Activated CD4-positive, alpha-beta T cell treated with anti-CD3 and anti-CD28 coated beads for 48 hours (primary cell): ENCODE measurements at regions not wholly inside any gene's neighbourhood (a gene's known extent, or its start where the extent isn't known, plus 50 kb on each side); places are given as distances from the start of the nearest gene placed in this dataset.

ENCODE experiments used
- DNase-seq: peaks from one replicate; pipeline ENCODE4 v3.0.0-alpha.2; 2020

DNA sequence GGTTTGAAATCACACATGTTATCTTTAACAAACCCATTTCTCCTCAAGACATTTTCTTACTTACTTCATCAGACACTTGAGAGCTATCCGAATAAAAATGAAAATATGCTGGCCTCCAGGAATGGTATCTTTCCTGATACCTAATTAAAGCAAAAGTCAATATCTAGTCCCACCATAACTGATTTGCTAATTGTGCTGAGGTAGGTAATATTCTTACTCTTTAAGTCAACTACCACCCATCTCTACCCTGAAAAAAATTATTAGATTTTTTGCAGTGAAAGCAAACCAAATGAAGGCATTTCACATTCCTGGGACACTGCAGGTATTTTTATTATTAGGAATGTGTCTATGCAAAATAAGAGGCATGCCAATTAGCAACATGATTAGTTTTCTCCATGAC is 175.8 kb downstream of the QDPR start:
- no peak for DNase-seq

DNA sequence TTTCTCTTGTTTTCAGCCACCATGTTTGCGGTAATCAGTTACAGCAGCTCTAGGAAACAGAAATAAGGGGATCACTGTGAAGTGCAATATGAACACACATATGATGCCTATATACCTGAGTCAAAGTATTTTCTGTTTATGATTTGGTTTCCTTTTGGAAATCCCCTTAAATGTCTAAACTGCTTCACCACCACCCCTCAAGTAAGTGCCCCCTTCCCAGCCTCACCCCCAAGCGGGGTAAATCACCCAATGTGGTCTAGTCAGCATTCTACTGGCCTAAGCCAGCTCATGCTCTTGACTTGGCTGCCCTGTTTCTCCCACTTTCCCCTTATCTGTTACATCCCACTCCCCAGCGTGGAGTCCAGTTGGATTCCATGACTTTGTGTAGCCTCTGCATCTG is 176.5 kb downstream of the QDPR start:
- DNase-seq = peak; percentile 21

DNA sequence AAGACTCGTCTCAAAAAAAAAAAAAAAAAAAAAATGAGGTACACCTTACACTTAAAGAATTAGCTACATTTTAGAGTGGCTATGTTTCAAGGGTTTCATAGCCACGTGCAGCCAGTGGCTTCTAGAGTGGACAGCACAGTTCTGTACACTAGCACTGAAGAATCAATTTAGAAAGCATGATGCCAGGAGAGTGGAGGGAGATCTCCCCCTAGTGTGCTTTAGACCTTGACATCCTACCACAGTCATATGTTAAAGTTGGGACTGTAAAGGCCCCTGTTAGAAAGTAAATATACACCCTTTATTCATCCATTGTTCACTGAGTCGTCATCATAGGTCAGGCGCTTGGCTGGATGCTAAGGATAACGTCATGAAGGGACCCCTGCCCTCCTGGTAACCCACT is 179.4 kb downstream of the QDPR start:
- no peak for DNase-seq

DNA sequence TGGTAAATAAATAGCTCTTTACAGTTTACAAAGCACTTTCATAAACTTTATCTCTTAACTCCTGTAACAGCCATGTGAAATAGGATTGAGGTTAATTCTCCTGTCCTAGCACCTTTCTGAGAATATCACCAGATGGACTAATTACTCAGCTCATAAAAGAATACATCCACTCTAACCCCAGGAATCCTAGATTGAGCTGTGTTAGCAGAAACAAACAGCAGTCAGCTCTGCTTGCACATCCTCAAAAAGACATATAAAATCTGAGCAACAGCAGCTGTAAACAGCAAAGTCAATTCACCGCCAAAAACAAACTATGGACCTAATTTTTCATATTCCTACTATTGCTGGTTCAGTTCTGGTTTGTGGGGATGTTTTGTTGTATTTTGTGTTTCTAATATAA is 182.8 kb downstream of the QDPR start:
- no peak for DNase-seq

DNA sequence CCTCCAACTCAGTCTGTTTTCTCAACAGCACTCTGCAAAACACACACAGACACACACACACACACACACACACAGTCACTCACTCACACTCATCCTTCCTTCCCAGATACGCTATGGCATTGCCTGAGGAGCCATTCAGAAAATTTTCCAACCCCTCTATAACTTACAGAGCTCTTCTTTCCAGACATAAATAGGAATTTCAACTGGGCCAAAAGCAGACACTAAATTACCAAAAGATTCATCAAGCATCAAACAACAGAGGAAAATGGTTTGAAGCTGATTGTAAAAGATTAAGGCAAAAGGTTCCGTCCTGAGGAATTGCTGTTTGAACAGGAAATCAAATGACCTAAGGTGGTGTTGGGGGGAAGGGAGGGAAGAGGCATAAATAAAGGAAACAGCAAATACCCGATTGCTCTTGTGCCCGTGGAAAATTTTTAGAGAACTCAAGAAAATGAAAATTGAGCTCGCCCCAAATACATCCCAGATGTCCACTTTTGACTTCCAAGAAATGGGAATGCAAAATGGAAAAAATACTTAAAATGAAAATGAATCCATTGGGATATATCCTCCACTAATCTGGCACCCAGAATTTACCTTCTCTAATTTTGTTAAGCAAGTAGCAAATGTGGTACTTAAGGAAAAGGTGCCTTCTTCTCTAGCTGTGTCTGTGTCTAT is 183.6 kb downstream of the QDPR start:
- no peak for DNase-seq

DNA sequence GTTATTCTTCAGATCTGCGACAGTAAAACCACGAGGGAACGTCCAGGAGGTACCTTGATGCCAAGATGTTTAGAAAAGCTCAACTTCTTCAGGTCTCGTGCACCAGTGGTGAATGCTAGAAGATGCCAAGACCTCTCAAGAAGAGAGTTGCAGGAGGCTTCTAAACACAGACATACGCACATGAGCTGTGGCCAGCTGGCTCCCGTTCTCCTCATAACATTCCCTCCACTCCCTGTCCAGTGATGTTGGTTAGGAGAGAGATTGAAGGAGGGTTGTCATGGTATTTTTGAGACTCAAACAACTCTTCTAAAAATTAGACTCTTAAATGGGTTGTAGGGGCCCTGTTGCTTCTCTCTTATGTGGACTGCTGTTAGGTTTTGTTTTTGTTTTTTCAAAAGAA is 184.3 kb downstream of the QDPR start:
- no peak for DNase-seq

DNA sequence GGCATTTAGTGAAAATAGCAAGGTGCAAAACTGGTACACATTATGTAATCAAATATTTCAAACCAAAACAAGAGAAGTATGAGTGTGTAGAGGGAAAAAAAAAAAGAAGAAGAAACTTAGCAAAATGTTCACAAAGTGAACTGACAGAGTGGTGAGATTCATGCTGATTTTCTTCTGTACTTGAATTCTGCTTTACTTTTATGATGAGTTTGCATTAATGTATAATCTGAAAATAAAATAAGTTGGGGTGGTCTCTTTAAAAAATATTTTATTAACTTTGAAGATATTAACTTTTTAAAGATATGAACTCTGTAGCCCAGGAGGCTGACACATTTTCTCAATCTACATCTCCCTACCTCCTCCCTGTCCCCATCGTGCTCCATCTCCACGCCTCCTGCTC is 185.1 kb downstream of the QDPR start:
- DNase-seq = no peak

DNA sequence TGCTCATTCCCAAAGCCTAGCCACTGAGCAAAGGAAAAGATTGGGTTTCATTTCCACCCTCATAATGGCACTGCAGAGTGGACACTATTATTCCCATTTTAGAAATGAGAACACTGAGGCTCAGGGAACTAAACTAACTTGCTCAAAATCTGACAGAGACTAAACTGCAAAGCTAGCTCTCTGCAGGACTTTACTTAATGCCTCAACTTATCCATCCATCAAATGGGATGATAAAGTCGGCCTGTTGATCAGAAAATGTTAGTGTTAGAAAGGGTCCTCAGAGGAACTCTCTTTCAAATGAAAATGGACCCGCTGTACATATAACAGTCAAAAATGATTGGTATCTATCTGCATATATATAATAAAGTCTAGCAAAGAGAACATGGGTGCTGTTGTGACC is 186.8 kb downstream of the QDPR start:
- DNase-seq = no peak

DNA sequence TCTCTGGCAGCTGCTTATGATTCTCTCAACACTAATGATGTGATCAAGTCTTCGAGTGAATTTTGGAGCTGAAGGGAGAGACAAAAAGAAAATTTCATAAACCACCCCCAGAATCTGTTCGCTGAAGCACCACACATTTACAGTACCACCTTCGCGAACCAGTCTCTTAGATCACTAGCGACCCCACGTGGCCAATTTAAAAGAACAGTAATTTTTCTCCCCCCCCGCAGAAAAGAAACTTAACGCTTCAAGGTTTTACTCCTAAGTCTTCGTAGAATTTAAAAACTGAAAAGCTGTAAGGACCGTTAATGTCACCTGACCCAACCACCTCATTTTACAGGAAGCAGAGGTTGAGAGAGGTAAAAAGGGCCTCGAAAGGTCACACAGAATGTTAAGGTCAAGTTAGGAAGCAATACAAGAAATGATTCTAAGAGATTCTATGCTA is 187.5 kb downstream of the QDPR start:
- peak; percentile 67 for DNase-seq

DNA sequence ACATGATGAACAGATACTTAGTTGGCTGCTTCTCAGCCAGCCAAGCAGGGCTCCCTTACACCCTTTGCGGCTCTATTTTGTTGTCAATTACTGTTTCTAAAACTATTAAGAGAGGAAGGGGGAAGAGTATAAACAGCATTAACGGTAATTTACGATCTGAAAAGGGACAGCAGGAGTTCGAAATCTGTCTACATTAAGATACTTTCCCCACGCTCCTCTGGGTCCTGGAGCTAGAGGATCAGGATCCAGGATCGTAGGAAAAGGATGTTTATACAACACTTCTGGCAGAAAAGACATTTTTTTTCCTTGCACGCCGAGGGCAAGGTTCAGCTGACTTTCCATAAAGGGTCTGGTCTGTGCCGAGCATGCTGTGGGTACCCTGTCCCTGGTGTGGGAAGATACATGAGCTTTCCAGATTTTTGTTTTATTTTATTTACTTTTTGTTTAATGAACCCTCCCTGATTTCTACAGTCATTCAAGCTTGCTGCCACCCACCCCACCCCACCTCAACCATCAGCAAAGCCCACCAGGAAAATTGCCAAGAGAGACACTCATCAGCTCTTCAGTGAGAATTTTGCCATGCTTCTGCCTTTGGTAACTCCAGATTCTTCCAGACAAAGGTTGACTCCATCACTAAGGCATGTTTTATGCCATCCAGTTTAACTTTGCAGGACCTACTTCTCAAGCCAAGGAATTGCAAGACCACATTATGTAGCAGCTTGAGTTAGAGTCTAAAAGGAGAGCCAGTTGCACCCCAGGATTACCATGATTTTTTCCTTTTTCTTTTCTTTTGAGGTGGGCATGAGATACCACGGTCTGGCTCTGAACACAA is 188.1 kb downstream of the QDPR start:
- DNase-seq = no peak

DNA sequence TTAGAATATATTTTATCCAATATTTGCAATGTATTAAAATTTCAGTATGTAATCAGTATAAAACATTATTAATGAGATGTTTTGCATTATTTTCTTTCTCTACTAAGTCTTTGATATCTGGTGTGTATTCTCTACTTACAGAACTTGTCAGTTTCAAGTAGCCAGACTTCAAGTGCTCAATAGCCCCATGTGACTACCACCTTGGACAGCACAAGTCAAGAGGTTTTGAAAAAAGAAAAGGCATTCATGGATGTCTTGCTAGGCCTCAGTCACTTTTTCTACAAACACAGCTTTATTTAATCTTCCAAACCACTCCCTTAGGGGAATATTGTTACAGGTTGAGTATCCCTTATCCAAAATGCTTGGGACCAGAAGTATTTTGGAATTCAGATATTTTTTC is 189.4 kb downstream of the QDPR start:
- DNase-seq = no peak

DNA sequence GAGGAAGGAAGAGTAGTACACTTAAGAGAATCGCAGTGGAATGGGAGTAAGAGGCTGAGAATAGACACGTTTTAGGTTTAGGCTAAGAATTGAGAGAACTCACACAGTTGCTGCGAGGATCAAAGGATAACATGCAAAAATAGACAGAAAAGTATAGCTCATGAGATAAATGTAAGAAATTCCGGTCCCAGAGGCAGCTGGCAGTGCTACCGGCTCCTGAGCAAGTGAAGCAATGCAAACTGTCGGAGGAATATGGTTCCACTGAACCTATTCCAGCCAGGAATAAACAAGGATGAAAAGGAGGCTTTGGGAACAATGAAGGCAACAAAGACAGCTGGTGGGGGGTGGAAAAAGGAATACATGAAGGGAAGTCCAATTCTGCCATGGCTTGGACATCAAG is 191.8 kb downstream of the QDPR start:
- DNase-seq = no peak

DNA sequence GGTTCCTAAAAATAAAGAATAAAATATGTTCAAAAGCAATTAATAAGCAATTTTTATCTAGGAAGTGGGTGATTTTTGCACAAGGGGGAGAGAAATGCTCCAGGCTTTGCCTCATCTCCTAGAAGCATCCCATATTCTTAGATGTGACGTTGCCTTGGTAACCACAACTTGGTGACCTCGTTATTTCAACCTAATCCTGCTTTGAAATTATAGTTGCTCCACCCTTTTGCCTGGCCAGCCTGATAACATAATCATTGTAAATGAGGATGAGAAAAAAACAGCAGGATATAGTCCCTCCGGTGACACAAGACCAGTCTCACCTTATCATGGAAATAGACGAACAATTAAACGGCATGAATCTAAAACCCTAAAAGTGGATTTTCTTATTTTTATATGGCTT is 194.4 kb downstream of the QDPR start:
- no peak for DNase-seq

DNA sequence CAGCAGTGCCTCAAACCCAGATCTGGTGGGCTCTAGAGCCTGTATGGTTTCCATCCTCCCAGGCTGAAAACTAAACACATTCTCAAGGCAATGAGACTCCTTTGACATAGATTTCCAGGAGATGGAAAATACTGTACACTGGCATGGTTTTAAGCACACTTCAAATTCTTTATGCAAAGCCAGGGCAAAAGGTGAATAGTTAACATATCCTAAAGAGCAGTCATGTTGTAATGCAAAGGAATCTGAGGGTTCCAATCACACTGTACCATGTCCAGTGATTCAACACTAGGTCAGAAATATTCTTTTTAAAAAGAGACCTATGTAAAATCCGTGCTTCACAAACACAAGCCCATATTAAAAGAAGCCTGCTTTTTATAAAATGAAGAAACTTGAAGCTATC is 195.3 kb downstream of the QDPR start:
- no peak for DNase-seq

DNA sequence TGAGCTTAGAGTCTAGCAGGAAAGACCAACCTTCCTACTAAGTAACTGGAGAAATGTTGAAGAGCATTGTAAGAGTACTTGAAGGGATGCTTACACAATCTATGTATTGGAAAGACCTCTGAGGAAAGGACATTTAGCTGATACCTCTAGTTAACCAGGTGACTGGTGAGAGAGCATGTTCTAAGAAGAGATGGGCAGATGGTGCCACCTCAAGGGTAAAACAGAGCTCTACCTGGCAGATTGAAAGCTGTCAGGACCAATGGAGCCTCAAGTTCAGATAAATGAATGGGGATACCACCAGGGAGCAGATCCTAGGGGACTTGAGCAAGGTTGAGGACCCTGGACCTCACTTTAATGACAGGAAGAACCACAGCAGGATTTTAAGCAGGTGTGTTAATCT is 196.4 kb downstream of the QDPR start:
- DNase-seq = no peak

DNA sequence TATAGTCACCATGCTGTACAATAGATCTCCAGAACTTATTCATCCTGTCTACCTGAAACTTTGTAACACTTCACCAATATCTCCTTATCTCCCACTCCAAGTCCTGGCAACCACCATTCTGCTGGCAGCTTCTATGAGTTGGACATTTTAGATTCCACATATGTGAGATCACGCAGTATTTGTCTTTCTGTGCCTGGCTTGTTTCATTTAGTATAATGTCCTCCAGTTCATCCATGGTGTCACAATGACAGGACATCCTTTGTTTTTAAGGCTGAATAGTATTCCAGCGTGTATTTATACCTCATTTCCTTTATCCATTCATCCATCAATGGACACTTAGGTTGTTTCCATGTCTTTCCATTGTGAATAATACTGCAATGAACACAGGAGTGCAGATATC is 198.7 kb downstream of the QDPR start:
- no peak for DNase-seq

DNA sequence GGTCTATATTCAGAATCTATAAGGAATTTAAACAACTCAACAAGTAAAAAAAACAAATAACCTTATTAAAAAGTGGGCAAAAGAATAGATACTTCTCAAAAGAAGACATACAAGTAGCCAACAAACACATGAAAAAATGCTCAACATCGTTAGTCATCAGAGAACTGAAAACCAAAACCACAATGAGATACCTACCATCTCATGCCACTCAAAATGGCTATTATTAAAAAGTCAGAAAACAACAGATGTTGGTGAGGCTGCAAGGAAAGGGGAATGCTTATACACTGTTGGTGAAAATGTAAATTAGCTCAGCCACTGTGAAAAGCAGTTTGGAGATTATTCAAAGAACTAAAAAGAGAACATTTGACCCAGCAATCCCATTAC is 201.6 kb downstream of the QDPR start:
- no peak for DNase-seq

DNA sequence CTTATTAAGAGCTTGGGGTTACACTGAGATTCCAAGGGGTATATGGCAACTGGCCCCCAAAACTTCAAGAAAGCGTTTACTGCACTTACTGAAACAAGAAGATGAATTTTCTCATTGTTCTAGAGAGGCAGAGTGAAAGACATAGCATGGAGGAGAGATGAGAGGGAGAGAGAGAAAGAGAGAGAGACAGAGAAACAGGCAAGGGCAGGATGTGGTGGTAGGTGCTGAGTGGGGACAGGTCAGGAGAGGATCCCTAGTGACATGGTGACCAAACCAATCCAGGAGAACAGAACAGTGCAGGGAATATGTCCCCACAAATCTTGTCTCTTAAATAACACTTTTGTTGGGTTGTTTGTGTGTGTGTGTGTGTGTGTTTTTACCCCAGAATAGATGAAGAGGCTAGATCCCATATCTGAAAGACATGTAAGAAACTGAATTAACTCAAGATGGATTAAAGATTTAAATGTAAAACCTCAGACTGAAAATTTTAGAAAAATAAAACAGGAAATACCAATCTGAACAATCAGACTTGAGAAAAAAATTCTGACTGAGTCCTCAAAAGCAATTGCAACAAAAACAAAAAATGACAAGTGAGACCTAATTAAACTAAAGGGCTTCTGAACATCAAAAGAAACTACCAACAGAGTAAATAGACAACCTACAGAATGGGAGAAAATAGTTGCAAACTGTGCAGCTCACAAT is 202.2 kb downstream of the QDPR start:
- no peak for DNase-seq

DNA sequence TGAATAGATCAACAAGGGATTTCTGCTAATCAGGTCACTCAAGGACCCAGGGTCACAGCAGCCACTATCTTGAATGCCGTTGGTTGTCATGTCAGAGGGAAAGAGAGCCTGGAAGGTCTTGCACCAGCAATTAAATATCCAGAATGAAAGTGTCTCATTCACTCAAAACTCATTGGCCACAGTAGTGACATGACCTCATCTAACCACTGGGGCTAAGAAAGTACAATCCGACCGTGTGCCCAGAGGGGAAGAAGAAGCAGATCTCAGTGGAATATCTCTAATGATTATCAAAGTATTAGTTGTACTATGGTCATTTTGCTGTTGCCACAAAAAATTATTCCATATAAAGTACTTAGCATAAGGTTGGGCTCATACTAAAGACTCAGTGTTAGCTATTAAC is 210.0 kb downstream of the QDPR start:
- no peak for DNase-seq

DNA sequence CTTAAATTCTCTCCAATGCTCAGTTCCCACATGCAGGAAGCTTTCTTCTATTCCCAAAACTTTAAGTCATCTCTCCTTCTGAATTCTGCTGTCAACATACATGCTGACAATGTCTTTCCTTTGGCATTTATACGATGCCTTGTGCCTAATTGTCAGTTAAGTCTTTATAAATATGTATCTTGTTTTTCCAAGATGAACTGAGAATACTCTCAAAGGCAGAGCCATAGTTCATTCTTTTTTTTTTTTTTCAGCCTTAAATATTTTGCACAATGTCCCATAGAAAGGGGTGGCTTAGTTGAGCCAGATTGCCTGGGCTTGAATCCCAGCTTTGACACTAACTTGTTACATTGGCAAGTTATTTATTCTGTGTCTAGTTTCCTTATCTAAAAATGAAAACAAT is 210.6 kb downstream of the QDPR start:
- DNase-seq = no peak

DNA sequence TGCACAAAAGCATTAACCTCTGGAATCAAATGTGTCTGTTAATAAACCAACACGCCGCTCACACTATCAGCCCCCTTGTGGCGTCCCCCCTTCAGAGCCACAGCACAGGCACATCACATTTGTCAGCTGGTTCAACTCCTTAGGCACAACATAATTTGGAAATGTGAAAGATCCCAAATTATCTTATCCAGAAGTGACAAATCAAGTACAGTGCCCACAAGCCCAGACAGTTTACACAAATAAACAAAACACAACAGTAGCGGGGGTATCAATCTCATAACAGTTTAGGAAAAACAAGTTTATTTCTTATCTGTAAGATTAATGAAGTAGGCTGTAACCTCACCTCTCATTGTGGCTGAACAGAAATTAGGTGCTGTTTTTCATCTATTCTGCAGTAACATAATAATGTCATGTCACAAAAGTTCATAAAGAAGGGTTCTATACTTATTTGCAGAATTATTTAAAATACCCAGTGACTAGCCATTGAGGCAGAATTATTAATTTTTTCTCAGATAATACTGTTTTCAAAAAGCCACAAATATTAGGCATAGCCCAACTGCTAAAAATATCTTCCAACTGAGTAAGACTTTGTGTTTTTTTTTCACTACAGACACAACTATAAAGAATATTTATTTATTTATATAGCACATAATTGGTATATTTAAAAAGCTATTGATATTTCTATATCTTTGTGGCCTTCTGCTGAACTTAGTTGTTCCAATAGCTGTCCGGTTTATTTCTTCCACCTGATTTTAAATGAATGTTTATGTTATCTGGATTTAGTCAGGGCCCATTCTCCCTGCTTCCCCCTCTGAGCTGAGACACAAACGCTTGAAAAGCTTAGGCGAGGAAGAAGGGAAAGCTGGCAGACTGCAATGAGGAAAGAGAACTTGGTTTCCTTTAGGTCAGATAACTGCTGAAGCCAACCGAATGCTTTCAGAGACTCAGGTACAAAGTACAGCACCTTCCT is 214.7 kb downstream of the QDPR start:
- DNase-seq = no peak

DNA sequence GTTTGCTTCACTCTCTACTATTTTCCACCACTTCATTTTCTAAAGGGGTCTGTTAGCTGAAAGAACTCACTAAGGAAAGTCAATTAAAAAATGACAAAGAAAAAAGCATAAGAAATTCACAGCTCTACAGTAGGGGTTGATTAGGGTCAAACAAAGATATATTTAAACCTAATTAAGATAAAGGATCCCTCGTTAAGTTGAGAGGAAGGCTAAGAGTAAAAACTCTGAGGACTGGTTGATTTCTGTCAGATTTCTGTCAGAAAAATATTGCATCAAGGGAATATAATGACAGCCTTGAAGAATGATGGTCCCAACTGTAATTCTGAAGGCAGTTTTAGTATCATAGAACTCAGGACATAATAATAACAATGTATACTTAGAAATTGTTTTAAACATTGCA is 218.0 kb downstream of the QDPR start:
- no peak for DNase-seq

DNA sequence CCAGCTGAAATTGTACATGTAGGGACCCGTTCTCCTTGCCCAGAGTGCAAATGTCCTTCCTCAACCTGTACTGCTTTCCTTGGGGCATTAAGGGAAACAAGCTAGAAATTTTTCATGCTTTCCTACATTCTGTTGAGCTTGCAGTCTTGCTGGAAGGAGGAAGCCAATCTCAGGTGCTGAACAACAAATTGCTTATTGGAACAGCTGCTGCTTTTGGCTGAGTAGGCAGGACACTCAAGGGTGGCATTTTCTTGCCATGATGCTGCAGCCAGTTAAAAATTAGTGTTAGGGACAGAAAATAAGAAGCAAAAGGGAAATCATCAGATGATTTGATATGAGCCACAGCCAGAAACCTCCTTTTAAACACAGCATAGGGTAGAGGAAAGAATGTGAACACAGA is 223.7 kb downstream of the QDPR start:
- no peak for DNase-seq
